ENCODE measurements at regions not wholly inside any gene's neighbourhood (a gene's known extent, or its start where the extent isn't known, plus 50 kb on each side); places are given as distances from the start of the nearest gene placed in this dataset.
A peak's percentile ranks its signal among the peaks of the same experiment; 100 is the strongest.

DNA sequence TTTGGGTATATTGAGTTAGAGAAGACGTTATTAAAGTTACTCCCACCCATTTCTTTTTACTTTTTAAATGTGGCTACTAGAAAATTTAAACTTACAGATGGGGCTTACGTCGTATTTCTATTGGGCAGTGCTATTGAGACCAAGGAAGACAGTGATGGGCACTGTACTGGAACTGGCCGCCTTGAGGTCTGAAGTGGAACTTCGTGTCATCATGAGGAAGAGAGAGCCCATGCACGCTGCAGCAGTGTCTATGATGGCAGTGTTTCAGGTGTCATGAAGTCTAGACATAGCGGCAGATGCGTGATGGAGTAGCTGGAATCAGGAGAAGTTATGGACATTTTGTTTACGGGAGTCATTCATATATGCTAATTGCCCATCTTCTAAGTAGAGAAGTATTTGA is 143.7 kb downstream of the LRRC70 start:
- DNase-seq (ENCODE audit: low read depth, low spot score) (no peak), ATAC-seq (no peak; the same call in 2 of the 3 replicates), FAIRE-seq (no peak)
- Histone ChIP-seq H3K9ac (ENCODE audit: control insufficient read depth, insufficient read depth, low read length) (no peak overlapping the region), H4K20me1 (ENCODE audit: control insufficient read depth, insufficient read depth) (no peaks in the 10 kb centered on the region), H3K27ac (ENCODE audit: control insufficient read depth, insufficient read depth) (no peak overlapping the region), H3K27me3 (replicated peaks in 1 of 2; ENCODE audit: control insufficient read depth in 2 of 2, insufficient read depth in 2 of 2, low read length in 1 of 2) (no peaks in the 10 kb centered on the region; a peak in 1 of 4 replicates), H2AFZ (ENCODE audit: control insufficient read depth, low read depth, low read length) (no peak overlapping the region), H3K9me3 (replicated peaks; ENCODE audit: control insufficient read depth, insufficient read depth, low read length) (no peaks in the 10 kb centered on the region), H3K4me1 (ENCODE audit: control insufficient read depth, insufficient read depth, low read length) (no peaks in the 10 kb centered on the region), H3K79me2 (ENCODE audit: control insufficient read depth, insufficient read depth, low read length) (no peaks in the 10 kb centered on the region), H3K4me2 (ENCODE audit: control insufficient read depth, insufficient read depth) (no peak overlapping the region), H3K4me3 (no peak overlapping the region), H3K36me3 (ENCODE audit: control insufficient read depth in 2 of 2, insufficient read depth in 2 of 2, low read length in 1 of 2) (no peaks in the 10 kb centered on the region)
- CTCF ChIA-PET, result no interaction called here
- SMC1A ChIA-PET (ENCODE audit: uncharacterized antibody, unreplicated experiment), result interaction anchor here (0.7 kb wide), 1 partner anchor 338 kb away, joined by 3 read pairs; no protein-coding TSS in a partner anchor
- BruUV-seq (replicated peaks), result no TSS peak
- POLR2A ChIA-PET, result no interaction called here
- in situ Hi-C loops (cut with MboI) (no loop called here), intact Hi-C loops (cut with micrococcal nuclease; ENCODE audit: unreplicated experiment) (no loop called here)
- no peak for TF ChIP-seq STAT1 (conservative IDR thresholded peaks at IDR 0.05)
- TF ChIP-seq, protein P1, sequence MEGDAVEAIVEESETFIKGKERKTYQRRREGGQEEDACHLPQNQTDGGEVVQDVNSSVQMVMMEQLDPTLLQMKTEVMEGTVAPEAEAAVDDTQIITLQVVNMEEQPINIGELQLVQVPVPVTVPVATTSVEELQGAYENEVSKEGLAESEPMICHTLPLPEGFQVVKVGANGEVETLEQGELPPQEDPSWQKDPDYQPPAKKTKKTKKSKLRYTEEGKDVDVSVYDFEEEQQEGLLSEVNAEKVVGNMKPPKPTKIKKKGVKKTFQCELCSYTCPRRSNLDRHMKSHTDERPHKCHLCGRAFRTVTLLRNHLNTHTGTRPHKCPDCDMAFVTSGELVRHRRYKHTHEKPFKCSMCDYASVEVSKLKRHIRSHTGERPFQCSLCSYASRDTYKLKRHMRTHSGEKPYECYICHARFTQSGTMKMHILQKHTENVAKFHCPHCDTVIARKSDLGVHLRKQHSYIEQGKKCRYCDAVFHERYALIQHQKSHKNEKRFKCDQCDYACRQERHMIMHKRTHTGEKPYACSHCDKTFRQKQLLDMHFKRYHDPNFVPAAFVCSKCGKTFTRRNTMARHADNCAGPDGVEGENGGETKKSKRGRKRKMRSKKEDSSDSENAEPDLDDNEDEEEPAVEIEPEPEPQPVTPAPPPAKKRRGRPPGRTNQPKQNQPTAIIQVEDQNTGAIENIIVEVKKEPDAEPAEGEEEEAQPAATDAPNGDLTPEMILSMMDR (IDR thresholded peaks at IDR 0.05 in 2 of 3, conservative IDR thresholded peaks at IDR 0.05 in 1 of 3; ENCODE audit: control insufficient read depth in 2 of 3, extremely low read depth in 1 of 3, insufficient read depth in 1 of 3, low read depth in 3 of 3, low read length in 3 of 3), result 0 out of 6 replicates have a peak, but pooled peaks of 2 of the 3 experiments have one; percentile 2 to 4
- 36% methylated on average over 9 of the region's 9 CpGs for WGBS (ENCODE audit: insufficient coverage, insufficient replicate concordance, low lambda C conversion rate, missing lambda C conversion rate)
- RAD21 ChIA-PET (ENCODE audit: unreplicated experiment), result no interaction called here

GRCh38 chr5:62720031-62720441 is 141.4 kb downstream of the LRRC70 start:
- Histone ChIP-seq H3K4me3 (no peak overlapping the region), H3K27me3 (replicated peaks in 1 of 2; ENCODE audit: control insufficient read depth in 2 of 2, insufficient read depth in 2 of 2, low read length in 1 of 2) (no peaks in the 10 kb centered on the region; a peak in 1 of 4 replicates), H3K27ac (ENCODE audit: control insufficient read depth, insufficient read depth) (no peak overlapping the region), H2AFZ (ENCODE audit: control insufficient read depth, low read depth, low read length) (no peak overlapping the region), H3K4me1 (ENCODE audit: control insufficient read depth, insufficient read depth, low read length) (no peaks in the 10 kb centered on the region), H4K20me1 (ENCODE audit: control insufficient read depth, insufficient read depth) (no peaks in the 10 kb centered on the region), H3K9ac (ENCODE audit: control insufficient read depth, insufficient read depth, low read length) (no peak overlapping the region), H3K9me3 (replicated peaks; ENCODE audit: control insufficient read depth, insufficient read depth, low read length) (no peaks in the 10 kb centered on the region), H3K4me2 (ENCODE audit: control insufficient read depth, insufficient read depth) (no peak overlapping the region), H3K79me2 (ENCODE audit: control insufficient read depth, insufficient read depth, low read length) (no peaks in the 10 kb centered on the region), H3K36me3 (ENCODE audit: control insufficient read depth in 2 of 2, insufficient read depth in 2 of 2, low read length in 1 of 2) (no peaks in the 10 kb centered on the region)
- FAIRE-seq (no peak), ATAC-seq (peak; percentile 98), DNase-seq (ENCODE audit: low read depth, low spot score) (peak; percentile 34)
- intact Hi-C loops (cut with micrococcal nuclease; ENCODE audit: unreplicated experiment), result no loop called here
- WGBS (ENCODE audit: insufficient coverage, insufficient replicate concordance, low lambda C conversion rate, missing lambda C conversion rate), result 9% methylated on average over 7 of the region's 7 CpGs
- ChIA-PET SMC1A (ENCODE audit: uncharacterized antibody, unreplicated experiment) (interaction anchor here (0.6 to 4.2 kb wide), 18 partner anchors 9 to 257 kb away, joined by 3 to 30 read pairs (median 4); no protein-coding TSS in a partner anchor), POLR2A (interaction anchor here (0.6 to 2.7 kb wide), 3 partner anchors 15 to 26 kb away, joined by 4 to 8 read pairs (median 5); no protein-coding TSS in a partner anchor), CTCF (interaction anchor here (0.7 to 2.5 kb wide), 13 partner anchors 11 to 316 kb away, joined by 3 to 12 read pairs (median 4); partner anchors contain the start of gene DIMT1), RAD21 (ENCODE audit: unreplicated experiment) (interaction anchor here (0.6 to 3.7 kb wide), 8 partner anchors 11 to 304 kb away, joined by 3 to 22 read pairs (median 6); no protein-coding TSS in a partner anchor)
- no TSS peak for BruUV-seq (replicated peaks)
- in situ Hi-C loops (cut with MboI), result no loop called here
- TF ChIP-seq BCL3 (IDR thresholded peaks at IDR 0.05; ENCODE audit: borderline replicate concordance, insufficient read depth, low read depth, low read length, poor library complexity, severe bottlenecking) (no peak), MAX (IDR thresholded peaks at IDR 0.05; ENCODE audit: low read depth, low read length) (peak; percentile 64; the same call in 1 of the 2 replicates)
- TF ChIP-seq, protein P2, sequence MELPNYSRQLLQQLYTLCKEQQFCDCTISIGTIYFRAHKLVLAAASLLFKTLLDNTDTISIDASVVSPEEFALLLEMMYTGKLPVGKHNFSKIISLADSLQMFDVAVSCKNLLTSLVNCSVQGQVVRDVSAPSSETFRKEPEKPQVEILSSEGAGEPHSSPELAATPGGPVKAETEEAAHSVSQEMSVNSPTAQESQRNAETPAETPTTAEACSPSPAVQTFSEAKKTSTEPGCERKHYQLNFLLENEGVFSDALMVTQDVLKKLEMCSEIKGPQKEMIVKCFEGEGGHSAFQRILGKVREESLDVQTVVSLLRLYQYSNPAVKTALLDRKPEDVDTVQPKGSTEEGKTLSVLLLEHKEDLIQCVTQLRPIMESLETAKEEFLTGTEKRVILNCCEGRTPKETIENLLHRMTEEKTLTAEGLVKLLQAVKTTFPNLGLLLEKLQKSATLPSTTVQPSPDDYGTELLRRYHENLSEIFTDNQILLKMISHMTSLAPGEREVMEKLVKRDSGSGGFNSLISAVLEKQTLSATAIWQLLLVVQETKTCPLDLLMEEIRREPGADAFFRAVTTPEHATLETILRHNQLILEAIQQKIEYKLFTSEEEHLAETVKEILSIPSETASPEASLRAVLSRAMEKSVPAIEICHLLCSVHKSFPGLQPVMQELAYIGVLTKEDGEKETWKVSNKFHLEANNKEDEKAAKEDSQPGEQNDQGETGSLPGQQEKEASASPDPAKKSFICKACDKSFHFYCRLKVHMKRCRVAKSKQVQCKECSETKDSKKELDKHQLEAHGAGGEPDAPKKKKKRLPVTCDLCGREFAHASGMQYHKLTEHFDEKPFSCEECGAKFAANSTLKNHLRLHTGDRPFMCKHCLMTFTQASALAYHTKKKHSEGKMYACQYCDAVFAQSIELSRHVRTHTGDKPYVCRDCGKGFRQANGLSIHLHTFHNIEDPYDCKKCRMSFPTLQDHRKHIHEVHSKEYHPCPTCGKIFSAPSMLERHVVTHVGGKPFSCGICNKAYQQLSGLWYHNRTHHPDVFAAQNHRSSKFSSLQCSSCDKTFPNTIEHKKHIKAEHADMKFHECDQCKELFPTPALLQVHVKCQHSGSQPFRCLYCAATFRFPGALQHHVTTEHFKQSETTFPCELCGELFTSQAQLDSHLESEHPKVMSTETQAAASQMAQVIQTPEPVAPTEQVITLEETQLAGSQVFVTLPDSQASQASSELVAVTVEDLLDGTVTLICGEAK (IDR thresholded peaks at IDR 0.05; ENCODE audit: borderline replicate concordance), result no peak

Data from GM12878 (cell line).